ENCODE measurements at regions not wholly inside any gene's neighbourhood (a gene's known extent, or its start where the extent isn't known, plus 50 kb on each side); places are given as distances from the start of the nearest gene placed in this dataset.

GRCh38 chr4:4717692-4718091 is 141.8 kb upstream of the MSX1 start:
- TF ChIP-seq ELF1 (IDR thresholded peaks at IDR 0.05; ENCODE audit: borderline replicate concordance, low read depth) (no peak), CTCF (IDR thresholded peaks at IDR 0.05 in 2 of 3, conservative IDR thresholded peaks at IDR 0.05 in 1 of 3; ENCODE audit: borderline replicate concordance in 1 of 3, insufficient read depth in 1 of 3, low read depth in 2 of 3, low read length in 2 of 3) (no peak), EZH2phosphoT487 (IDR thresholded peaks at IDR 0.05; ENCODE audit: borderline replicate concordance) (no peak), EZH2 (IDR thresholded peaks at IDR 0.05) (no peak), SP1 (IDR thresholded peaks at IDR 0.05; ENCODE audit: low read depth) (no peak), POLR2A (IDR thresholded peaks at IDR 0.05; ENCODE audit: borderline replicate concordance, extremely low read depth, insufficient read depth, insufficient read length) (no peak), EGR1 (IDR thresholded peaks at IDR 0.05; ENCODE audit: low read depth) (no peak), TCF7L2 (IDR thresholded peaks at IDR 0.05; ENCODE audit: borderline replicate concordance, extremely low read depth, insufficient read depth, insufficient read length) (no peak)
